ENCODE measurements at regions not wholly inside any gene's neighbourhood (a gene's known extent, or its start where the extent isn't known, plus 50 kb on each side); places are given as distances from the start of the nearest gene placed in this dataset.

DNA sequence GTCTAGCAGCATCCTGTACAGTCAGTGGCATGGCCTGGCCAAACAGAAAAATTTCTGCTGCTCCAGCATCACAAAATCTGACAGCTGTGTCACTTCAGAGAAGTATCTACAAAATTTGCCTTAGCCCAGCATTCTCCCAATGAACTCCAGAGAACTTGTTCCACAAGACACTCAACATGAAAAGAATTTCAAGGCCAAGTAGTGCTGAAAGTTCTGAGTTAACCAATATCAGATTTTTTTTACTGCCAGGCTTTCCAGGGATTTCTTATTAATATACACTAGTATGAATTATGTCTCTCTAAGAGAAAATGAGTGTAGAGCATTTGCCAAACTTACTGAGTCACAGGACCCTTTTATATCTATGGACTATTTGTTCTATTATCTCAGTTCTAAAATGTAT lies 68.8 kb downstream of the OR5AK2 start:
- no peak overlapping the region for H3K23ac ChIP-seq (ENCODE audit: insufficient read length)
- H3K36me3 ChIP-seq (ENCODE audit: control insufficient read depth in 2 of 4, insufficient read depth in 4 of 4, low read length in 3 of 4), result no peaks in the 10 kb centered on the region
- H3K56ac ChIP-seq (replicated peaks; ENCODE audit: insufficient read length, low read depth, low read length), result no peak overlapping the region
- H3K79me1 ChIP-seq (ENCODE audit: low read depth, low read length), result no peaks in the 10 kb centered on the region
- H3K79me2 ChIP-seq (ENCODE audit: control insufficient read depth in 1 of 2, insufficient read depth in 2 of 2, low read length in 2 of 2), result no peaks in the 10 kb centered on the region
- no peaks in the 10 kb centered on the region for H4K20me1 ChIP-seq (replicated peaks in 1 of 2; ENCODE audit: control insufficient read depth in 1 of 2, insufficient read depth in 2 of 2, low read length in 2 of 2)
- CTCF ChIA-PET (ENCODE audit: partially characterized antibody), result no interaction called here
- H3K23me2 ChIP-seq (ENCODE audit: low read depth, low read length), result no peaks in the 10 kb centered on the region; the same call in 1 of the 2 replicates
- no peak overlapping the region for H4K91ac ChIP-seq (replicated peaks; ENCODE audit: insufficient read length, low read length)
- no peak overlapping the region for H3K18ac ChIP-seq (ENCODE audit: extremely low read depth, low read length)
- DNase-seq (ENCODE audit: low read depth in 1 of 2, low spot score in 2 of 2) (no peak), FAIRE-seq (no peak)
- H2BK120ac ChIP-seq (replicated peaks; ENCODE audit: low read depth, low read length), result no peak overlapping the region
- no peak overlapping the region for H3K27ac ChIP-seq (ENCODE audit: low read depth, low read length)
- no peak overlapping the region for H3K4ac ChIP-seq (replicated peaks; ENCODE audit: insufficient read length, low read depth, low read length)
- no peak overlapping the region for H2BK20ac ChIP-seq (ENCODE audit: low read length)
- no peak overlapping the region for H2AFZ ChIP-seq (ENCODE audit: low read length)
- POLR2A ChIA-PET (ENCODE audit: partially characterized antibody), result no interaction called here
- no peaks in the 10 kb centered on the region for H3K4me1 ChIP-seq (replicated peaks in 1 of 4; ENCODE audit: control insufficient read depth in 3 of 4, insufficient read depth in 4 of 4, low read length in 3 of 4)
- no peak overlapping the region for H4K8ac ChIP-seq (ENCODE audit: extremely low read depth, insufficient read depth, low read length)
- H3K27me3 ChIP-seq (replicated peaks in 1 of 4; ENCODE audit: control insufficient read depth in 3 of 4, extremely low read depth in 1 of 4, insufficient read depth in 3 of 4, low read length in 3 of 4), result peaks cover 0 to 2% (median 0%) of the 10 kb centered on the region in 4 experiments; a peak in 1 of 7 replicates
- no peak overlapping the region for H3K9ac ChIP-seq (replicated peaks in 1 of 4; ENCODE audit: extremely low read depth in 1 of 4, low read depth in 3 of 4, low read length in 3 of 4)
- H2AK5ac ChIP-seq (ENCODE audit: low read depth, low read length), result no peak overlapping the region
- H3K4me3 ChIP-seq (ENCODE audit: extremely low read depth in 1 of 4, insufficient read depth in 2 of 4, low read depth in 3 of 4, low read length in 4 of 4), result no peak overlapping the region
- no peak overlapping the region for H4K5ac ChIP-seq (ENCODE audit: insufficient read length, low read depth, low read length)
- no peak overlapping the region for H2BK5ac ChIP-seq (ENCODE audit: low read depth, low read length)
- H3K9me3 ChIP-seq (ENCODE audit: insufficient read depth in 2 of 2, low read depth in 1 of 2, low read length in 1 of 2), result peaks cover 3 to 14% of the 10 kb centered on the region in 2 experiments; a peak in 2 of 4 replicates
- no peak overlapping the region for H2BK12ac ChIP-seq (ENCODE audit: low read depth, low read length)
- H3K4me2 ChIP-seq (ENCODE audit: insufficient read depth in 1 of 2, low read depth in 2 of 2, low read length in 2 of 2), result no peak overlapping the region
- no peak overlapping the region for H2BK15ac ChIP-seq (ENCODE audit: low read length)
- no peak overlapping the region for H3K14ac ChIP-seq (ENCODE audit: insufficient read length)
- TF ChIP-seq CREB1 (IDR thresholded peaks at IDR 0.05) (no peak), HDAC2 (IDR thresholded peaks at IDR 0.05; ENCODE audit: borderline replicate concordance in 1 of 2, low read depth in 2 of 2, low read length in 2 of 2) (no peak), SIRT6 (IDR thresholded peaks at IDR 0.05; ENCODE audit: low read length) (no peak), FOSL1 (IDR thresholded peaks at IDR 0.05; ENCODE audit: insufficient read depth, low read depth, low read length) (no peak), GABPA (IDR thresholded peaks at IDR 0.05; ENCODE audit: borderline replicate concordance, insufficient read depth, low read length) (no peak), EZH2 (IDR thresholded peaks at IDR 0.05; ENCODE audit: low read depth, low read length, severe bottlenecking) (no peak), CEBPB (IDR thresholded peaks at IDR 0.05; ENCODE audit: low read depth, low read length) (no peak), SRF (IDR thresholded peaks at IDR 0.05; ENCODE audit: low read depth, low read length) (no peak), SIX5 (IDR thresholded peaks at IDR 0.05; ENCODE audit: low read depth, low read length) (no peak), MAX (IDR thresholded peaks at IDR 0.05) (no peak), BCL11A (IDR thresholded peaks at IDR 0.05; ENCODE audit: low read depth in 2 of 2, low read length in 2 of 2) (no peak), SAP30 (IDR thresholded peaks at IDR 0.05; ENCODE audit: insufficient read depth, insufficient replicate concordance, low read length) (no peak), CBX5 (IDR thresholded peaks at IDR 0.05; ENCODE audit: low read depth, low read length) (no peak), KDM1A (IDR thresholded peaks at IDR 0.05; ENCODE audit: borderline replicate concordance, low read length) (no peak), SIN3A (conservative IDR thresholded peaks at IDR 0.05 in 1 of 2, IDR thresholded peaks at IDR 0.05 in 1 of 2; ENCODE audit: low read depth in 1 of 2, low read length in 2 of 2) (no peak), JUND (IDR thresholded peaks at IDR 0.05; ENCODE audit: low read length) (no peak)
